SJSA1 (cell line): ENCODE measurements at regions not wholly inside any gene's neighbourhood (a gene's known extent, or its start where the extent isn't known, plus 50 kb on each side); places are given as distances from the start of the nearest gene placed in this dataset.
A peak's percentile ranks its signal among the peaks of the same experiment; 100 is the strongest.

Source experiments
- DNase-seq, 2 experiments: peaks; one replicate each; pipeline ENCODE4 v3.0.0-alpha.2; 2015 to 2020; ENCODE audit warnings: low spot score in 2 of 2, low read depth in 1 of 2
- H3K27ac ChIP-seq: fragments of 250-450 bp; sonication (Bioruptor Pico); 2 replicates; pipeline ENCODE4 v1.5.1; 2020; ENCODE audit warnings: mild to moderate bottlenecking, moderate library complexity
- H3K27me3 ChIP-seq: fragments of 250-450 bp; sonication (Bioruptor Pico); replicated peaks from 2 replicates; pipeline ENCODE4 v1.5.1; 2020; ENCODE audit warnings: mild to moderate bottlenecking, moderate library complexity
- H3K36me3 ChIP-seq: fragments of 250-450 bp; sonication (Bioruptor Pico); 2 replicates; pipeline ENCODE4 v1.5.1; 2020; ENCODE audit warnings: mild to moderate bottlenecking
- H3K4me1 ChIP-seq: fragments of 250-450 bp; sonication (Bioruptor Pico); replicated peaks from 2 replicates; pipeline ENCODE4 v1.6.1; 2021; ENCODE audit warnings: mild to moderate bottlenecking
- H3K4me3 ChIP-seq: fragments of 250-450 bp; sonication (Bioruptor Pico); 2 replicates; pipeline ENCODE4 v1.5.1; 2020; ENCODE audit warnings: mild to moderate bottlenecking
- H3K9me3 ChIP-seq: fragments of 250-450 bp; sonication (Bioruptor Pico); replicated peaks from 2 replicates; pipeline ENCODE4 v1.5.1; 2020; ENCODE audit warnings: mild to moderate bottlenecking

DNA sequence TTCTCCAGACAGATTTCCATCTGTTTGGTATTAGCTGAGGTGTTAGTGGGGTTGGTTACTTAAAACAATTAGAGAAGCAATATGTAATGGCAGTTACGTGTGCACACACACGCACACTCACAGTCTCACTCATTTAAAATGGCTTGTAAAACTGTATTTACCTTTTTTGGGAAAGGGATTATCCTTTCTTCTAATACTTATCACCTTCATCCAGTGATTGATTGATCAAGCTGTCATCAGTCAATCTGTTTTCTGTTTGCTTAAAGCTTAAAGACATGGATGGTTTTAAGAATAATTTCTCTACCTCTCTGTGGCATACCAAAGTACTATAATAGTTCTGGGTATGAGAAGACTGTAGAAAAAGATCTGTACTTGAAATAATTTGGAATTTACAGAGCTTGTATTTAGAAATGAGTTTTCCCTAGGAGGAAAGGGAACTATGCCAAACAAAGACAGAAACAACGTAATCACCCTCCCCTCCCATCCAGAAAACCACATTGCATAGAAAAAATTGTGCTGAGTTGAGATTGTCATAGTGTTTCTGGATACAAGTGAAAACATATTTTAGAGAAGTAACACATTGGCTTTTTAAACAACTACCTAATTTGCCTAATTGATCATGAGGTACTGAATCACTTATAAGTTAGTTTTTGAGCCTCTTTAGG is 455.8 kb downstream of the PCNX1 start:
- H3K9me3 ChIP-seq = no peaks in the 10 kb centered on the region
- no peak overlapping the region for H3K4me3 ChIP-seq
- peak in 1 of 2 experiments; percentile 47 for DNase-seq
- no peaks in the 10 kb centered on the region for H3K36me3 ChIP-seq
- H3K4me1 ChIP-seq = peaks cover 35% of the 10 kb centered on the region
- peak overlapping the region; percentile 47 for H3K27ac ChIP-seq
- H3K27me3 ChIP-seq = no peaks in the 10 kb centered on the region

GRCh38 chr14:71363946-71364925 is 457.0 kb downstream of the PCNX1 start:
- peak in 1 of 2 experiments; percentile 38 for DNase-seq
- Histone ChIP-seq H3K36me3 (no peaks in the 10 kb centered on the region), H3K27me3 (no peaks in the 10 kb centered on the region), H3K4me3 (no peak overlapping the region), H3K9me3 (no peaks in the 10 kb centered on the region), H3K27ac (peak overlapping the region; percentile 47), H3K4me1 (peaks cover 32% of the 10 kb centered on the region)

- DNase-seq = peak; percentile 39 to 43
- peaks cover 32% of the 10 kb centered on the region for H3K4me1 ChIP-seq
- no peak overlapping the region for H3K4me3 ChIP-seq
- H3K36me3 ChIP-seq = no peaks in the 10 kb centered on the region
- peak overlapping the region; percentile 21 for H3K27ac ChIP-seq
- no peaks in the 10 kb centered on the region for H3K9me3 ChIP-seq
- no peaks in the 10 kb centered on the region for H3K27me3 ChIP-seq
Measured at GRCh38 chr14:71365361-71365760, 458.1 kb downstream of the PCNX1 start.

DNA sequence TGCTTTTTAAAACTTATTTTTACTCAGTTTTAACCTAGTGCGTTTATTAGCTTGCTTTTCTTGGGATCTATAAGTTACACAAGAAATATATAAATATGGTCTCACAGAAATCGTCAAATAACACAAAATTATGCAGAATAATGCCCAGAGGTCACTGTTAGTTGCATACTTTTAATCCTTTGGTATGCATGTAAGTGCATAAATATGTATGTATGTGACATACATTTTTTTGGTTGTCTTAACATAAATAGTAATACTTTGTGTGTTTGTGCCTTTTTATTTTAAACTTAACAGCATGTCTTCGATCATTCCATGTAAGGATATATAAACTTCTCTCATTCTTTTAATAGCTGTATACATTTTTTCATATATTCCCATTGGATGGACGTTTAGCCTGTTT is 459.6 kb downstream of the PCNX1 start:
- DNase-seq = no peak
- Histone ChIP-seq H3K36me3 (no peaks in the 10 kb centered on the region), H3K4me3 (no peak overlapping the region), H3K27ac (no peak overlapping the region), H3K27me3 (no peaks in the 10 kb centered on the region), H3K9me3 (no peaks in the 10 kb centered on the region), H3K4me1 (peaks cover 42% of the 10 kb centered on the region)

DNA sequence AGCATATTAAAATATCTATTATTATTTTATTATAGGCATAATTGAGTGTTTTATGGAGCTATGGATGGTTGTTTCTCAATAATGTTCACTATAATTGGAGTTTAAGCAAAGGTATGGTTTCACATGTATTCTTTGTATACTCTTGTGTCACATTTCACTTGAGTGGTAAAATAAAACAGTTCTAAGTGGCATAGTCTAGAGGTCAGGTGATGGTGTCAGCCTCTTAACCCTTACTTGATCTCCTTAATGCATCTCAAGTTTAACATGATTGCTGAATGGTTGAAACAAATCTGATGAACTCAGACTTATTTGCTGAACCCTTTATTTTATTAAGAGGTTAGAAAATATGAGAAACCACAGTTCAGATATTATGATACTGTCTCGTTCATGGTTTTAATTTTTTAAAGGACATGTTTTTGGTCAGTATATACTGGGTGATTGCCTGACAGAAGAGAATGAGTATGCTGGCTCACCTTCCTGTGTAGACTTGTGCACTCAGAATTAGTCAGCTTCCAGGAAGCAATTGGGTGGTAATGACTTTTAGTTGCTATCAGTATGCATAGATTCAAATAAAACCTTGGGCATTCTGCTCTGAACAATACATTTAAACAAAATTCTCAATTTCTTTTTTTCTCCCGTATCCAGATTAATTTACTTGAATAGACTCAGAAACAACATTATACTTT is 464.6 kb downstream of the PCNX1 start:
- no peak for DNase-seq
- peaks cover 22% of the 10 kb centered on the region for H3K4me1 ChIP-seq
- no peak overlapping the region for H3K4me3 ChIP-seq
- no peaks in the 10 kb centered on the region for H3K27me3 ChIP-seq
- no peaks in the 10 kb centered on the region for H3K36me3 ChIP-seq
- H3K9me3 ChIP-seq = no peaks in the 10 kb centered on the region
- peak overlapping the region; percentile 70 for H3K27ac ChIP-seq

- Histone ChIP-seq H3K27me3 (no peaks in the 10 kb centered on the region), H3K4me1 (peaks cover 22% of the 10 kb centered on the region), H3K36me3 (no peaks in the 10 kb centered on the region), H3K9me3 (no peaks in the 10 kb centered on the region), H3K27ac (peak overlapping the region; percentile 70), H3K4me3 (no peak overlapping the region)
- DNase-seq = peak in 1 of 2 experiments; percentile 62
Measured at GRCh38 chr14:71372411-71372838, 465.2 kb downstream of the PCNX1 start.

DNA sequence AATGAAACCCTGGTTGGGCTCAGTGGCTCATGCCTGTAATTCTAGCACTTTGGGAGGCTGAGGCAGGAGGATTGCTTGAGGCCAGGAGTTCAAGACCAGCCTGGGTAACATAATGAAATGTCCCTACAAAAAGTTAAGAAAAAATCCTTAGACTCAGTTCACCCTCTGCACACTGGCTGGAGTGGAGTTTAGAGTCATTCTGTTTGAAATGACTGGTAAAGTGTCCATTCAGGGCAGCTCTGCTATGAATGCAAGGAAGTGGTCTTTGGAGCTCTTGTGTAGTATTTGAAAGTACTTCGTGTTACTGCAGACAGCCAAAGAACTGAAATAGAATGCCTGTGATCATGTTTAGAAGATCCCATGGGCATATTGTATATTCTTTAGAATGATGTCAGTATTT is 466.5 kb downstream of the PCNX1 start:
- Histone ChIP-seq H3K4me1 (peaks cover 22% of the 10 kb centered on the region), H3K27ac (no peak overlapping the region), H3K27me3 (no peaks in the 10 kb centered on the region), H3K9me3 (no peaks in the 10 kb centered on the region), H3K36me3 (no peaks in the 10 kb centered on the region), H3K4me3 (no peak overlapping the region)
- DNase-seq = no peak

DNA sequence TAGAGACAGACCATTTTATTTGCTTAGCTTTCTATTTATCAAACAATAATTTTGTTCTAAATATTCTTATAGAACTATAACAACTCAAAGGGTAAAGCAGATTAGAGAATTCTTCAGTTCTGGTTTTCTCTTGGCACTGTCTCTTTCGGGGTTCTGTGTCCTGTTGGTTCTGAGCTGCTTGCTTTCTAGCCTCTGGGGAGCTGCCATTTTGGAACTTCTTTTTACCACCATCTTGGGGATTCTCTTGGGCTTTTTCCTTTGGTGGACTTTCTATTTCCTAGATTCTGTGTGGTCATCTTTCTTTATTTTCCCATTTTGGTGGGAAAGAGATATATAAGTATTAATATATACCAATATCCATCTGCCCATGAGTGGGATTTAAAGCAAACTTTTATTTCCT is 467.7 kb downstream of the PCNX1 start:
- DNase-seq = no peak
- Histone ChIP-seq H3K4me3 (no peak overlapping the region), H3K9me3 (no peaks in the 10 kb centered on the region), H3K27ac (no peak overlapping the region), H3K36me3 (no peaks in the 10 kb centered on the region), H3K27me3 (no peaks in the 10 kb centered on the region), H3K4me1 (peaks cover 24% of the 10 kb centered on the region)

DNA sequence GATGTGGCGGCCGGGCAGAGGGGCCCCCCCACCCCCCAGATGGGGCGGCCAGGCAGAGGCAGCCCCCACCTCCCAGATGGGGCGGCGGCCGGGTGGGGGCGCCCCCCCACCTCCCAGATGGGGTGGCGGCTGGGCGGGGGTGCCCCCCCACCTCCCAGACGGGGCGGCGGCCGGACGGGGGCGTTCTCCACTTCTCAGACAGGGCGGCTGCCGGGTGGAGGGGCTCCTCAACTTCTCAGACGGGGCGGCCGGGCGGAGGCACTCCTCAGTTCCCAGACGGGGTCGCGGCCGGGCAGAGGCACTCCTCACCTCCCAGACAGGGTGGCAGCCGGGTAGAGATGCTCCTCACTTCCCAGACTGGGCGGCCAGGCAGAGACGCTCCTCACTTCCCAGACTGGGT is 469.8 kb downstream of the PCNX1 start:
- Histone ChIP-seq H3K36me3 (no peaks in the 10 kb centered on the region), H3K4me1 (peaks cover 31% of the 10 kb centered on the region), H3K4me3 (no peak overlapping the region), H3K27me3 (no peaks in the 10 kb centered on the region), H3K9me3 (no peaks in the 10 kb centered on the region), H3K27ac (no peak overlapping the region)
- DNase-seq = no peak

- Histone ChIP-seq H3K4me3 (no peak overlapping the region), H3K36me3 (no peaks in the 10 kb centered on the region), H3K4me1 (peaks cover 24% of the 10 kb centered on the region), H3K27me3 (no peaks in the 10 kb centered on the region), H3K27ac (peak overlapping the region; percentile 38), H3K9me3 (no peaks in the 10 kb centered on the region)
- DNase-seq = peak in 1 of 2 experiments; percentile 57
Measured at GRCh38 chr14:71380271-71380670, 473.0 kb downstream of the PCNX1 start.

DNA sequence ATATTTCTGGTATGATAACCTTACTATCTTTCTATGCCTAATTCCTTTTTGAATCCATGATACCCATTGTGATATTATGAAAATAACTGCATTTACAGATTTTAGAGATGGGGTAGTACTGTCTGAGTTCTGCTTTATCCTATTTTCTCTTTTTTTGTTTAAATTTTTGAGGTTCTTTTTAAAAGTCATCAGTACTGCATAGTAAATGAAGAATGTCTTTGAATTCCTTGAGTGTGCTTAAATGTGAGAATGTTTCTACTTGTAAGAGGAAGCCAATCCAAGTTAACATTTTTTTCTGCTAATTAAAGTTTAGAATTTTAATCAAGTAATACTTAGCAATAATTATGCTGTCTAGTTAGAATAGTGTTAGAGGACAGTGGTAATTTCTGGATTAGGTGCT is 474.6 kb downstream of the PCNX1 start:
- no peaks in the 10 kb centered on the region for H3K27me3 ChIP-seq
- no peak for DNase-seq
- H3K27ac ChIP-seq = no peak overlapping the region
- no peaks in the 10 kb centered on the region for H3K36me3 ChIP-seq
- H3K4me3 ChIP-seq = no peak overlapping the region
- peaks cover 24% of the 10 kb centered on the region for H3K4me1 ChIP-seq
- no peaks in the 10 kb centered on the region for H3K9me3 ChIP-seq

- H3K4me1 ChIP-seq = peaks cover 24% of the 10 kb centered on the region
- no peak overlapping the region for H3K4me3 ChIP-seq
- no peaks in the 10 kb centered on the region for H3K9me3 ChIP-seq
- no peak for DNase-seq
- H3K27me3 ChIP-seq = no peaks in the 10 kb centered on the region
- H3K27ac ChIP-seq = no peak overlapping the region
- H3K36me3 ChIP-seq = no peaks in the 10 kb centered on the region
Measured at GRCh38 chr14:71382315-71382714, 475.1 kb downstream of the PCNX1 start.

DNA sequence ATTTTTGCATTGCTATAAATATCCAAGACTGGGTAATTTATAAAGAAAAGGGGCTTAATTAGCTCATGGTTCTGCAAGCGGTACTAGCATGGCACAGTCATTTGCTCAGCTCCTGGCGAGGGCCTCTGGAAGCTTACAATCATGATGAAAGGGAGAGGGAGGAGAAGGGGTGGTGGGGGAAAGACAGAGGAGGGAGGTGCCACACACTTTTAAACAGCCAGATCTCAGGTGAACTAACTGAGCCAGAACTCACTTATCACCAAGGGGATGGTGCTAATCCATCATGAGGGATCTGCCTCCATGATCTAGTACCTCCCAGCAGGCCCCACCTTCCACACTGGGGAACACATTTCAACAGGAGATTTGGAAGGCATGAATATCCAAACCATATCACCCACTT is 476.3 kb downstream of the PCNX1 start:
- Histone ChIP-seq H3K9me3 (no peaks in the 10 kb centered on the region), H3K4me3 (no peak overlapping the region), H3K27ac (no peak overlapping the region), H3K36me3 (no peaks in the 10 kb centered on the region), H3K4me1 (peaks cover 24% of the 10 kb centered on the region), H3K27me3 (no peaks in the 10 kb centered on the region)
- DNase-seq = no peak
